ENCODE measurements at regions not wholly inside any gene's neighbourhood (a gene's known extent, or its start where the extent isn't known, plus 50 kb on each side); places are given as distances from the start of the nearest gene placed in this dataset.
"Not testable (repeated sequence)": the region's sequence is repeated elsewhere in the genome, so short reads cannot be mapped to it uniquely, and the experiment has no call there.

- Mint-ChIP-seq H3K4me1 (ENCODE audit: low read depth) (no peaks in the 10 kb centered on the region), H3K4me3 (no peak overlapping the region), H3K27ac (no peak overlapping the region), H3K27me3 (ENCODE audit: insufficient read depth) (no peaks in the 10 kb centered on the region; the same call in 1 of the 2 replicates), H3K9me3 (peaks cover 36% of the 10 kb centered on the region), H3K36me3 (ENCODE audit: low read depth) (peaks cover 5% of the 10 kb centered on the region; the same call in 1 of the 2 replicates)
- TF ChIP-seq, protein P1, sequence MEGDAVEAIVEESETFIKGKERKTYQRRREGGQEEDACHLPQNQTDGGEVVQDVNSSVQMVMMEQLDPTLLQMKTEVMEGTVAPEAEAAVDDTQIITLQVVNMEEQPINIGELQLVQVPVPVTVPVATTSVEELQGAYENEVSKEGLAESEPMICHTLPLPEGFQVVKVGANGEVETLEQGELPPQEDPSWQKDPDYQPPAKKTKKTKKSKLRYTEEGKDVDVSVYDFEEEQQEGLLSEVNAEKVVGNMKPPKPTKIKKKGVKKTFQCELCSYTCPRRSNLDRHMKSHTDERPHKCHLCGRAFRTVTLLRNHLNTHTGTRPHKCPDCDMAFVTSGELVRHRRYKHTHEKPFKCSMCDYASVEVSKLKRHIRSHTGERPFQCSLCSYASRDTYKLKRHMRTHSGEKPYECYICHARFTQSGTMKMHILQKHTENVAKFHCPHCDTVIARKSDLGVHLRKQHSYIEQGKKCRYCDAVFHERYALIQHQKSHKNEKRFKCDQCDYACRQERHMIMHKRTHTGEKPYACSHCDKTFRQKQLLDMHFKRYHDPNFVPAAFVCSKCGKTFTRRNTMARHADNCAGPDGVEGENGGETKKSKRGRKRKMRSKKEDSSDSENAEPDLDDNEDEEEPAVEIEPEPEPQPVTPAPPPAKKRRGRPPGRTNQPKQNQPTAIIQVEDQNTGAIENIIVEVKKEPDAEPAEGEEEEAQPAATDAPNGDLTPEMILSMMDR (IDR thresholded peaks at IDR 0.05): no peak
- DNase-seq: no peak
Measured at GRCh38 chr9:75687359-75687953, 203.0 kb upstream of the PCSK5 start.

DNA sequence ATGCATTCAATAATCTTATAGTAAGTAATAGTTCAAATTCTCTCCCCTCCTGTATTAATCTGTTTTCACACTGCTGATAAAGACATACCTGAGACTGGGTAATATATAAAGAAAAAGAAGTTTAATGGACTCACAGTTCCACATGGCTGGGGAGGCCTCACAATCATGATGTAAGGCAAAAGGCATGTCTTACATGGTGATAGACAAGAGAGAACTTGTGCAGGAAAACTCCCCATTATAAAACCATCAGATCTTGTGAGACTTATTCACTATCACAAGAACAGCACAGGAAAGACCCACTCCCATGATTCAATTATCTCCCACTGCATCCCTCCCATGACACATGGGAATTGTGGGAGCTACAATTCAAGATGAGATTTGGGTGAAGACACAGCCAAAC, 199.9 kb upstream of the PCSK5 start:
- H3K4me1 Mint-ChIP-seq (ENCODE audit: low read depth); H3K27ac Mint-ChIP-seq; DNase-seq; H3K27me3 Mint-ChIP-seq (ENCODE audit: insufficient read depth); H3K36me3 Mint-ChIP-seq (ENCODE audit: low read depth); H3K4me3 Mint-ChIP-seq: not testable (repeated sequence)
- H3K9me3 Mint-ChIP-seq: peaks cover 51% of the 10 kb centered on the region

DNA sequence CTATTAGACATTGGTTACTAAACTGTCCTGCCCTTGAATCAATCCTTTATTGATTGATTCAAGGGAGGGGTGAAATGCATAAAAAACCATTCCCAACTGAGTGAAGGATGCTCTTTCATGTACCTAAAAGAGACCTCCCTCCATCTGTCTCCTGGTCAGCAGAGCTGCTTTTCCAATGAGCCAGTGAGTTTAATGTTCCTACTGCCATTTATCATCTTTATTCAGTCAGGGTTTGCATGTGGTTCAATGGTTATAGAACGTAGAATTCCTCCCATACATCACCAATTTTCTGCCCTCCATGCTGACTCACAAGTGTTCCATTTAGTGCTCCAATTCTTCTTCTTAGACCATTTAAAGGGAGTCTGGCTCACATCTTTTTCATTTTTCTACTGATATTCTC, 199.1 kb upstream of the PCSK5 start:
- peaks cover 51% of the 10 kb centered on the region for H3K9me3 Mint-ChIP-seq
- TF ChIP-seq, protein P1 (IDR thresholded peaks at IDR 0.05): no peak

DNA sequence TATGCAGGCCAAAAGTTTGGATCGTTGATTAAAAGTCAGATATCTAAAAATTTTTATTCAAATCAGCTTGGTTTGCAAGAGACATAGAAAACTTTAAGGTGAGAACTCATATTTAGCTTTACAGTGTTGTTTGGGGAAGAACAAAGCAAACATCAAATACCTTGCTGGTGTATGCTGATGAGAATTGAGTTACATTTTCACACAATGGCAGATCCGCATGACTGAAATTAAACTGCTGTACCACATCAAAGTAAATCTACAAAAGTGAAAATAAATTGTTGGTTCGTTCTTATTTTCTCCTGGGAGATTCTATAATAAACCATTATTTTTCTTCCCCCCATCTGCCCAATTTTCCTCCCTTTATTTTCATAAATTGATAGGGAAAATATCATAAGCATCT, 198.2 kb upstream of the PCSK5 start:
- no peak for DNase-seq
- H3K4me1 Mint-ChIP-seq (ENCODE audit: low read depth): no peaks in the 10 kb centered on the region
- no peaks in the 10 kb centered on the region; the same call in 1 of the 2 replicates for H3K27me3 Mint-ChIP-seq (ENCODE audit: insufficient read depth)
- TF ChIP-seq, protein P1 (IDR thresholded peaks at IDR 0.05): no peak
- no peak overlapping the region for H3K27ac Mint-ChIP-seq
- no peak overlapping the region for H3K4me3 Mint-ChIP-seq
- peaks cover 5% of the 10 kb centered on the region; the same call in 1 of the 2 replicates for H3K36me3 Mint-ChIP-seq (ENCODE audit: low read depth)
- peaks cover 57% of the 10 kb centered on the region for H3K9me3 Mint-ChIP-seq

More for the DNA sequence above, 199.1 kb upstream of the PCSK5 start:
- Mint-ChIP-seq H3K4me1 (ENCODE audit: low read depth) (no peaks in the 10 kb centered on the region), H3K27me3 (ENCODE audit: insufficient read depth) (no peaks in the 10 kb centered on the region; the same call in 1 of the 2 replicates), H3K27ac (no peak overlapping the region), H3K4me3 (no peak overlapping the region), H3K36me3 (ENCODE audit: low read depth) (peaks cover 5% of the 10 kb centered on the region; the same call in 1 of the 2 replicates)
- no peak for DNase-seq

- no peak overlapping the region for H3K4me3 Mint-ChIP-seq
- no peaks in the 10 kb centered on the region for H3K4me1 Mint-ChIP-seq (ENCODE audit: low read depth)
- H3K27me3 Mint-ChIP-seq (ENCODE audit: insufficient read depth): no peaks in the 10 kb centered on the region; the same call in 1 of the 2 replicates
- DNase-seq: no peak
- no peak overlapping the region for H3K27ac Mint-ChIP-seq
- no peaks in the 10 kb centered on the region; the same call in 1 of the 2 replicates for H3K36me3 Mint-ChIP-seq (ENCODE audit: low read depth)
- H3K9me3 Mint-ChIP-seq: peaks cover 57% of the 10 kb centered on the region
- TF ChIP-seq, protein P1 (IDR thresholded peaks at IDR 0.05): no peak
Measured at GRCh38 chr9:75695921-75696320, 194.6 kb upstream of the PCSK5 start.

DNA sequence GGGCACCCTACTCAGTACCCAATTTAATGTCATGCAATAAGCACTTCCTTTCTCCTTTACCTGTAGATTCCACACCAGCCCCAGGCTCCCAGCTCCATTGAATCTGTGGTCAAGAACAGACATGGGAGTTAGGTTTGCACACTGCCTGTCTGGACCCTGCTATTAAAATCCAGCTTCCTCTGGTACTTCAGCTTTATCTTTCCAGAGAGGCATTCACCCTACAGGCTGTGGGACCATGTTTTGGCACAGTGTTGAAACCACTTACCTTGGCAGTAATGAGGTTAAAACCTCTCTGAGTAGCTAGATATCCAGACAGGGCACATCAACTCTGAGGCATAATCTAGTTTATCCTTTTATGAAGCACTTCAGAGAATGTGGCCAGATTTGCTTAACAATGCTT, 191.5 kb upstream of the PCSK5 start:
- no peak overlapping the region for H3K4me3 Mint-ChIP-seq
- H3K4me1 Mint-ChIP-seq (ENCODE audit: low read depth): no peaks in the 10 kb centered on the region
- DNase-seq: no peak
- no peak overlapping the region for H3K27ac Mint-ChIP-seq
- H3K27me3 Mint-ChIP-seq (ENCODE audit: insufficient read depth): no peaks in the 10 kb centered on the region
- TF ChIP-seq, protein P1 (IDR thresholded peaks at IDR 0.05): no peak
- H3K9me3 Mint-ChIP-seq: peaks cover 40% of the 10 kb centered on the region
- no peaks in the 10 kb centered on the region for H3K36me3 Mint-ChIP-seq (ENCODE audit: low read depth)

Measured in HFFc6 (cell line).